ENCODE measurements at regions not wholly inside any gene's neighbourhood (a gene's known extent, or its start where the extent isn't known, plus 50 kb on each side); places are given as distances from the start of the nearest gene placed in this dataset.

- DNase-seq (ENCODE audit: low read depth, low spot score), result no peak
- H4K20me1 ChIP-seq (ENCODE audit: insufficient read depth), result no peaks in the 10 kb centered on the region
- H3K79me2 ChIP-seq (ENCODE audit: insufficient read depth, low read length), result no peaks in the 10 kb centered on the region
- RAD21 ChIA-PET (ENCODE audit: low non-redundant PET in 1 of 2, low total read pairs in 2 of 2, uncharacterized antibody in 2 of 2, unreplicated experiment in 2 of 2), result no interaction called here
- POLR2A ChIA-PET, result no interaction called here
- no peaks in the 10 kb centered on the region for H3K9me2 ChIP-seq (ENCODE audit: insufficient read depth)
- no peak for ATAC-seq
- intact Hi-C loops (cut with micrococcal nuclease), result no loop called here
- TF ChIP-seq REST (IDR thresholded peaks at IDR 0.05; ENCODE audit: low read depth), result no peak
- TF ChIP-seq ATF3 (IDR thresholded peaks at IDR 0.05), result no peak
- TF ChIP-seq SRF (IDR thresholded peaks at IDR 0.05; ENCODE audit: low read depth), result no peak
- TF ChIP-seq ZFX (IDR thresholded peaks at IDR 0.05), result no peak
- no peak for TF ChIP-seq POLR2A (IDR thresholded peaks at IDR 0.05; ENCODE audit: borderline replicate concordance, extremely low read depth, insufficient read depth, insufficient read length)
- TF ChIP-seq ELF1 (IDR thresholded peaks at IDR 0.05; ENCODE audit: borderline replicate concordance, low read depth), result no peak
- no peak for TF ChIP-seq CTCF (IDR thresholded peaks at IDR 0.05 in 2 of 3, conservative IDR thresholded peaks at IDR 0.05 in 1 of 3; ENCODE audit: borderline replicate concordance in 1 of 3, insufficient read depth in 1 of 3, low read depth in 2 of 3, low read length in 2 of 3)
- TF ChIP-seq EGR1 (IDR thresholded peaks at IDR 0.05; ENCODE audit: low read depth), result no peak
- no peak for TF ChIP-seq SIN3A (IDR thresholded peaks at IDR 0.05; ENCODE audit: low read depth)
- TF ChIP-seq EZH2phosphoT487 (IDR thresholded peaks at IDR 0.05; ENCODE audit: borderline replicate concordance), result no peak
- TF ChIP-seq ZNF274 (IDR thresholded peaks at IDR 0.05; ENCODE audit: low read depth, low read length), result no peak
- no peak for TF ChIP-seq CBX3 (IDR thresholded peaks at IDR 0.05; ENCODE audit: low read depth)
- TF ChIP-seq ZBTB33 (IDR thresholded peaks at IDR 0.05; ENCODE audit: extremely low read depth, insufficient replicate concordance, low read length), result no peak
- no peak for TF ChIP-seq TCF7L2 (IDR thresholded peaks at IDR 0.05; ENCODE audit: borderline replicate concordance, extremely low read depth, insufficient read depth, insufficient read length)
- no peak for TF ChIP-seq RAD21 (IDR thresholded peaks at IDR 0.05; ENCODE audit: low read depth)
- no peak for TF ChIP-seq POLR2AphosphoS5 (IDR thresholded peaks at IDR 0.05; ENCODE audit: low read depth, low read length)
- no peak for TF ChIP-seq FOSL1 (IDR thresholded peaks at IDR 0.05; ENCODE audit: low read depth)
- no peak overlapping the region for H3K9ac ChIP-seq (ENCODE audit: low read length)
- H2AFZ ChIP-seq (ENCODE audit: low read depth, low read length, poor library complexity, severe bottlenecking), result no peak overlapping the region
- no peak overlapping the region for H3K4me2 ChIP-seq (ENCODE audit: low read length)
- no peak overlapping the region for H3K4me3 ChIP-seq (replicated peaks in 1 of 2; ENCODE audit: low read depth in 1 of 2, low read length in 2 of 2)
- BruUV-seq (replicated peaks), result no TSS peak
- no peaks in the 10 kb centered on the region for H3K4me1 ChIP-seq (ENCODE audit: control insufficient read depth in 1 of 2, insufficient read depth in 2 of 2, low read length in 2 of 2)
- no peaks in the 10 kb centered on the region for H3K9me3 ChIP-seq (ENCODE audit: control insufficient read depth in 1 of 2, insufficient read depth in 1 of 2, low read depth in 1 of 2, low read length in 2 of 2)
- H3K27ac ChIP-seq (ENCODE audit: low read depth, low read length), result no peak overlapping the region
- CTCF ChIA-PET, result no interaction called here
- no peaks in the 10 kb centered on the region for H3K36me3 ChIP-seq (ENCODE audit: control insufficient read depth in 1 of 2, insufficient read depth in 2 of 2, low read length in 2 of 2)
- H3K27me3 ChIP-seq (ENCODE audit: insufficient read depth, low read length), result no peaks in the 10 kb centered on the region
Measured at GRCh38 chr6:135699705-135700104, 151.8 kb upstream of the PDE7B start.
